HepG2 (cell line): ENCODE measurements at regions not wholly inside any gene's neighbourhood (a gene's known extent, or its start where the extent isn't known, plus 50 kb on each side); places are given as distances from the start of the nearest gene placed in this dataset.

Experiments
- ATAC-seq: fragments of 200-7000 bp; cut with Tn5 transposase; 3 replicates; pipeline ENCODE4 v1.9.1; 2020; ENCODE audit warnings: mild to moderate bottlenecking, moderate library complexity
- BruUV-seq: library from RNA; stranded (reverse); fragments of 400-500 nt; replicated peaks from 2 replicates; lab custom pipeline; 2021; lab: Mats Ljungman, UMichigan
- CTCF ChIA-PET: fragments of 300-600 bp; formaldehyde crosslinking; extraction: SDS; loops from one replicate; lab custom pipeline; 2021; ENCODE audit warnings: low total read pairs, inconsistent platforms, low intra/inter-chr PET ratio; lab: Yijun Ruan, JAX
- POLR2A ChIA-PET: fragments of 350-600 bp; sonication (Branson Sonifier 250); formaldehyde crosslinking; loops from one replicate; lab custom pipeline; 2020; ENCODE audit warnings: antibody characterized with exemption, inconsistent platforms; lab: Yijun Ruan, JAX
- DNase-seq: peaks from one replicate; pipeline ENCODE4 v3.0.0-alpha.2; 2015; ENCODE audit warnings: low spot score
- FAIRE-seq: peaks from 3 replicates; lab custom pipeline; 2011; peaks lifted over from hg19 to GRCh38; lab: Jason Lieb, UNC
- H2AFZ ChIP-seq: one replicate; pipeline ENCODE4 v1.6.1; 2011; ENCODE audit warnings: low read length, inconsistent platforms
- H3K27ac ChIP-seq: fragments of 300-600 bp; 3 replicates; pipeline ENCODE4 v1.8.0; 2011; ENCODE audit warnings: mixed run types, mild to moderate bottlenecking, mixed read lengths, low read length, inconsistent platforms; ENCODE audit not compliant: insufficient read depth; ENCODE audit errors: extremely low read length
- H3K27me3 ChIP-seq, 2 experiments: fragments of 200-600 bp in 1 of 2; 2 replicates in 1 of 2; 3 replicates in 1 of 2; pipeline versions ENCODE4 v1.6.0 to v1.8.0; 2011; ENCODE audit warnings: low read length in 2 of 2, mild to moderate bottlenecking in 2 of 2, moderate library complexity in 2 of 2, inconsistent platforms in 1 of 2; ENCODE audit not compliant: insufficient read depth in 2 of 2, control insufficient read depth in 1 of 2
- H3K36me3 ChIP-seq, 2 experiments: fragments of 200-600 bp in 1 of 2; replicated peaks in 1 of 2; 2 replicates in 1 of 2; 3 replicates in 1 of 2; pipeline versions ENCODE4 v1.5.1 to v1.8.0; 2011; ENCODE audit warnings: low read length in 2 of 2, inconsistent platforms in 1 of 2; ENCODE audit not compliant: insufficient read depth in 2 of 2, control insufficient read depth in 1 of 2
- H3K4me1 ChIP-seq: 2 replicates; pipeline ENCODE4 v1.5.1; 2012; ENCODE audit warnings: low read length, inconsistent platforms; ENCODE audit not compliant: insufficient read depth
- H3K4me2 ChIP-seq: 2 replicates; pipeline ENCODE4 v1.6.0; 2011; ENCODE audit warnings: low read depth, low read length, inconsistent platforms
- H3K4me3 ChIP-seq, 3 experiments: fragments of 200-600 bp in 1 of 3; sonication (generic), shearing (Covaris generic) in 1 of 3; replicated peaks in 1 of 3; 2 replicates each; pipeline ENCODE4 v1.5.1; 2011 to 2016; ENCODE audit warnings: low read length in 3 of 3, inconsistent platforms in 2 of 3, low read depth in 2 of 3, mild to moderate bottlenecking in 2 of 3, control low read depth in 1 of 3, mixed read lengths in 1 of 3; ENCODE audit not compliant: insufficient read depth in 1 of 3
- H3K79me2 ChIP-seq: one replicate; pipeline ENCODE4 v1.6.1; 2011; ENCODE audit warnings: low read length, inconsistent platforms; ENCODE audit not compliant: insufficient read depth
- H3K9ac ChIP-seq: 2 replicates; pipeline ENCODE4 v1.6.0; 2011; ENCODE audit warnings: mild to moderate bottlenecking, low read depth, low read length, inconsistent platforms; ENCODE audit not compliant: insufficient read depth
- H3K9me3 ChIP-seq: 2 replicates; pipeline ENCODE4 v1.5.1; 2012; ENCODE audit warnings: mild to moderate bottlenecking, low read length
- H4K20me1 ChIP-seq: 2 replicates; pipeline ENCODE4 v1.6.0; 2011; ENCODE audit warnings: inconsistent platforms, mild to moderate bottlenecking, low read length, moderate library complexity; ENCODE audit not compliant: insufficient read depth
- ATM ChIP-seq: fragments of 450-650 bp; IDR thresholded peaks from 2 replicates; pipeline ENCODE4 v1.7.1; 2017; ENCODE audit warnings: mild to moderate bottlenecking, borderline replicate concordance
- DPF2 ChIP-seq: sonication (generic); formaldehyde crosslinking; IDR thresholded peaks from 2 replicates; pipeline ENCODE4 v1.4.0; 2020; ENCODE audit warnings: mild to moderate bottlenecking, low read depth, missing genetic modification reagents, borderline replicate concordance
- EHMT2 ChIP-seq: fragments of 200-600 bp; sonication (generic); IDR thresholded peaks from 2 replicates; pipeline ENCODE4 v1.7.0; 2017; ENCODE audit warnings: antibody characterized with exemption, low read depth, low read length, borderline replicate concordance
- GZF1 ChIP-seq: sonication (generic); formaldehyde crosslinking; IDR thresholded peaks from 2 replicates; pipeline ENCODE4 v1.5.1; 2020; ENCODE audit warnings: mild to moderate bottlenecking, missing genetic modification reagents
- MAFG ChIP-seq: sonication (generic); formaldehyde crosslinking; IDR thresholded peaks from 2 replicates; pipeline ENCODE4 v1.5.1; 2020; ENCODE audit warnings: mild to moderate bottlenecking, missing genetic modification reagents
- NFKB2 ChIP-seq: sonication (generic); formaldehyde crosslinking; IDR thresholded peaks from 2 replicates; pipeline ENCODE4 v1.4.0; 2020; ENCODE audit warnings: missing genetic modification reagents, borderline replicate concordance
- NR2F6 ChIP-seq, 2 experiments: IDR thresholded peaks; 2 replicates each; pipeline ENCODE4 v1.6.1; 2016; ENCODE audit warnings: antibody characterized with exemption in 1 of 2, mild to moderate bottlenecking in 1 of 2
- RBAK ChIP-seq: sonication (generic); formaldehyde crosslinking; IDR thresholded peaks from 2 replicates; pipeline ENCODE4 v1.5.1; 2020; ENCODE audit warnings: mild to moderate bottlenecking, missing genetic modification reagents
- SP1 ChIP-seq, 2 experiments: fragments of 450-650 bp in 1 of 2; sonication (generic) in 1 of 2; formaldehyde crosslinking in 1 of 2; IDR thresholded peaks; 2 replicates each; pipeline versions ENCODE4 v1.4.0 to v1.6.1; 2016 to 2020; ENCODE audit warnings: missing genetic modification reagents in 1 of 2
- SRSF1 ChIP-seq: fragments of 200-400 bp; formaldehyde crosslinking; optimal IDR thresholded peaks from 2 replicates; pipeline ENCODE3; 2017; ENCODE audit warnings: mild to moderate bottlenecking, low read depth, low read length, moderate library complexity
- SRSF9 ChIP-seq: fragments of 200-400 bp; formaldehyde crosslinking; IDR thresholded peaks from 2 replicates; pipeline ENCODE4 v1.6.1; 2018; ENCODE audit warnings: borderline replicate concordance, mild to moderate bottlenecking, low read depth, low read length; ENCODE audit not compliant: insufficient read depth, poor library complexity, severe bottlenecking
- TIGD3 ChIP-seq: sonication (generic); formaldehyde crosslinking; IDR thresholded peaks from 2 replicates; pipeline ENCODE4 v1.5.1; 2020; ENCODE audit warnings: mild to moderate bottlenecking, missing genetic modification reagents, borderline replicate concordance
- XRCC5 ChIP-seq: fragments of 200-400 bp; formaldehyde crosslinking; optimal IDR thresholded peaks from 2 replicates; pipeline ENCODE3; 2017; ENCODE audit warnings: mild to moderate bottlenecking, low read length
- ZNF709 ChIP-seq: sonication (generic); formaldehyde crosslinking; IDR thresholded peaks from 2 replicates; pipeline ENCODE4 v1.5.0; 2020; ENCODE audit warnings: mild to moderate bottlenecking, missing genetic modification reagents
- ZNF792 ChIP-seq: IDR thresholded peaks from 2 replicates; pipeline ENCODE4 v1.6.1; 2016
- ZZZ3 ChIP-seq: sonication (generic); formaldehyde crosslinking; IDR thresholded peaks from 2 replicates; pipeline ENCODE4 v1.4.0; 2020; ENCODE audit warnings: missing genetic modification reagents, mild to moderate bottlenecking, borderline replicate concordance
- WGBS: methylation state at CpG from one replicate; pipeline ENCODE4 v1.1.6; 2017; ENCODE audit warnings: low lambda C conversion rate; 5-methylcytosine and 5-hydroxymethylcytosine counted together
- in situ Hi-C: cut with HindIII; loops from 2 replicates; pipeline ENCODE4 v1.10.0; 2017; ENCODE audit warnings: low pct_unique_long_range_greater_than_20kb; ENCODE audit not compliant: extremely low pct_ligation_motif_present
- intact Hi-C: fragments of 100-400 bp; cut with micrococcal nuclease; formaldehyde crosslinking; loops from one replicate; pipeline ENCODE4 v1.10.0; 2022; ENCODE audit not compliant: unreplicated experiment
- TF ChIP-seq, protein P1 (sequence below): sonication (generic); formaldehyde crosslinking; IDR thresholded peaks from 2 replicates; pipeline ENCODE4 v1.8.0; 2022; ENCODE audit warnings: low read depth, missing genetic modification reagents

- no peak for FAIRE-seq
- Histone ChIP-seq H3K79me2 (no peaks in the 10 kb centered on the region), H3K4me2 (no peak overlapping the region), H3K9ac (no peak overlapping the region), H3K27me3 (no peaks in the 10 kb centered on the region), H4K20me1 (no peaks in the 10 kb centered on the region), H3K4me1 (no peaks in the 10 kb centered on the region), H2AFZ (no peak overlapping the region), H3K9me3 (no peaks in the 10 kb centered on the region), H3K27ac (no peak overlapping the region), H3K4me3 (no peak overlapping the region), H3K36me3 (no peaks in the 10 kb centered on the region)
- TF ChIP-seq EHMT2 = no peak
- no peak for TF ChIP-seq DPF2
- no peak for TF ChIP-seq SRSF9
- WGBS = 0% methylated on average over 2 of the region's 2 CpGs
- ATAC-seq = no peak
- intact Hi-C loops = no loop called here
- no TSS peak for BruUV-seq
- no peak for DNase-seq
- CTCF ChIA-PET = no interaction called here
- POLR2A ChIA-PET = no interaction called here
- in situ Hi-C loops = no loop called here
Observed at GRCh38 chr6:113276601-113277000, 580.5 kb upstream of the MARCKS start.

- Histone ChIP-seq H3K27me3 (no peaks in the 10 kb centered on the region), H3K36me3 (no peaks in the 10 kb centered on the region), H3K4me2 (no peak overlapping the region), H3K79me2 (no peaks in the 10 kb centered on the region), H3K4me3 (no peak overlapping the region), H2AFZ (no peak overlapping the region), H4K20me1 (no peaks in the 10 kb centered on the region), H3K27ac (no peak overlapping the region), H3K4me1 (no peaks in the 10 kb centered on the region), H3K9me3 (no peaks in the 10 kb centered on the region), H3K9ac (no peak overlapping the region)
- BruUV-seq = no TSS peak
- intact Hi-C loops = no loop called here
- ATAC-seq (no peak), FAIRE-seq (no peak), DNase-seq (no peak)
- POLR2A ChIA-PET = no interaction called here
- 4% methylated on average over 1 of the region's 1 CpG for WGBS
- in situ Hi-C loops = no loop called here
- CTCF ChIA-PET = no interaction called here
- TF ChIP-seq MAFG (CRISPR knock-in tag) (no peak), XRCC5 (no peak), SP1 (IDR thresholded peaks at IDR 0.05) (no peak), SP1 (CRISPR knock-in tag; IDR thresholded peaks at IDR 0.05) (no peak), ATM (no peak), SRSF1 (no peak), ZZZ3 (CRISPR knock-in tag) (no peak), ZNF709 (no peak), NFKB2 (CRISPR knock-in tag) (no peak), GZF1 (CRISPR knock-in tag) (no peak), NR2F6 (IDR thresholded peaks at IDR 0.05) (no peak), NR2F6 (CRISPR knock-in tag; IDR thresholded peaks at IDR 0.05) (no peak), ZNF792 (CRISPR knock-in tag) (no peak), RBAK (CRISPR knock-in tag) (no peak), TIGD3 (CRISPR knock-in tag) (no peak)
- TF ChIP-seq, protein P1, sequence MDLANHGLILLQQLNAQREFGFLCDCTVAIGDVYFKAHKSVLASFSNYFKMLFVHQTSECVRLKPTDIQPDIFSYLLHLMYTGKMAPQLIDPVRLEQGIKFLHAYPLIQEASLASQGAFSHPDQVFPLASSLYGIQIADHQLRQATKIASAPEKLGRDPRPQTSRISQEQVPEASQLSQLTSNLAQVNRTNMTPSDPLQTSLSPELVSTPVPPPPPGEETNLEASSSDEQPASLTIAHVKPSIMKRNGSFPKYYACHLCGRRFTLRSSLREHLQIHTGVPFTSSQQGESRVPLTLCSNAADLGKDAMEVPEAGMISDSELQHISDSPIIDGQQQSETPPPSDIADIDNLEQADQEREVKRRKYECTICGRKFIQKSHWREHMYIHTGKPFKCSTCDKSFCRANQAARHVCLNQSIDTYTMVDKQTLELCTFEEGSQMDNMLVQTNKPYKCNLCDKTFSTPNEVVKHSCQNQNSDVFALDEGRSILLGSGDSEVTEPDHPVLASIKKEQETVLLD (CRISPR knock-in tag) = no peak
Observed at GRCh38 chr6:113277111-113277510, 580.0 kb upstream of the MARCKS start.
